Activated naive CD8-positive, alpha-beta T cell treated with anti-CD3 and anti-CD28 coated beads for 36 hours (primary cell): ENCODE measurements at regions not wholly inside any gene's neighbourhood (a gene's known extent, or its start where the extent isn't known, plus 50 kb on each side); places are given as distances from the start of the nearest gene placed in this dataset.

ENCODE experiments used
- DNase-seq: peaks from one replicate; pipeline ENCODE4 v3.0.0; 2021
- H3K27ac Mint-ChIP-seq: one replicate; pipeline ENCODE4 v1.8.0; 2022; ENCODE audit warnings: mild to moderate bottlenecking, moderate library complexity, mixed read lengths
- H3K27me3 Mint-ChIP-seq: one replicate; pipeline ENCODE4 v1.8.0; 2022; ENCODE audit warnings: mild to moderate bottlenecking, mixed read lengths
- H3K36me3 Mint-ChIP-seq: one replicate; pipeline ENCODE4 v1.8.0; 2021; ENCODE audit warnings: mild to moderate bottlenecking, mixed read lengths
- H3K4me1 Mint-ChIP-seq: one replicate; pipeline ENCODE4 v1.8.0; 2021; ENCODE audit warnings: mixed read lengths
- H3K4me3 Mint-ChIP-seq: one replicate; pipeline ENCODE4 v1.8.0; 2022; ENCODE audit warnings: mild to moderate bottlenecking, moderate library complexity, mixed read lengths
- H3K9me3 Mint-ChIP-seq: one replicate; pipeline ENCODE4 v1.8.0; 2022; ENCODE audit warnings: mixed read lengths

GRCh38 chr15:46467041-46467440 is 832.2 kb downstream of the SQOR start:
- Mint-ChIP-seq H3K4me3 (no peak overlapping the region), H3K27ac (no peak overlapping the region), H3K9me3 (peaks cover 2% of the 10 kb centered on the region), H3K36me3 (no peaks in the 10 kb centered on the region), H3K4me1 (no peaks in the 10 kb centered on the region), H3K27me3 (no peaks in the 10 kb centered on the region)
- no peak for DNase-seq

GRCh38 chr15:46471096-46471495 is 836.3 kb downstream of the SQOR start:
- H3K27me3 Mint-ChIP-seq = no peaks in the 10 kb centered on the region
- peaks cover 3% of the 10 kb centered on the region for H3K9me3 Mint-ChIP-seq
- H3K36me3 Mint-ChIP-seq = no peaks in the 10 kb centered on the region
- no peak overlapping the region for H3K4me3 Mint-ChIP-seq
- no peak for DNase-seq
- H3K4me1 Mint-ChIP-seq = no peaks in the 10 kb centered on the region
- no peak overlapping the region for H3K27ac Mint-ChIP-seq

GRCh38 chr15:46489276-46489675 is 854.4 kb downstream of the SQOR start:
- peaks cover 8% of the 10 kb centered on the region for H3K27me3 Mint-ChIP-seq
- peaks cover 7% of the 10 kb centered on the region for H3K9me3 Mint-ChIP-seq
- no peaks in the 10 kb centered on the region for H3K36me3 Mint-ChIP-seq
- no peak for DNase-seq
- H3K4me3 Mint-ChIP-seq = no peak overlapping the region
- H3K27ac Mint-ChIP-seq = no peak overlapping the region
- no peaks in the 10 kb centered on the region for H3K4me1 Mint-ChIP-seq

- Mint-ChIP-seq H3K36me3 (no peaks in the 10 kb centered on the region), H3K4me3 (no peak overlapping the region), H3K27ac (no peak overlapping the region), H3K4me1 (no peaks in the 10 kb centered on the region), H3K9me3 (peaks cover 10% of the 10 kb centered on the region), H3K27me3 (no peaks in the 10 kb centered on the region)
- no peak for DNase-seq
Measured at GRCh38 chr15:46496491-46497115, 861.8 kb downstream of the SQOR start.

- Mint-ChIP-seq H3K4me1 (no peaks in the 10 kb centered on the region), H3K4me3 (no peak overlapping the region), H3K36me3 (no peaks in the 10 kb centered on the region), H3K27me3 (no peaks in the 10 kb centered on the region), H3K9me3 (no peaks in the 10 kb centered on the region), H3K27ac (no peak overlapping the region)
- no peak for DNase-seq
Measured at GRCh38 chr15:46502667-46503066, 867.8 kb downstream of the SQOR start.

- no peaks in the 10 kb centered on the region for H3K4me1 Mint-ChIP-seq
- H3K36me3 Mint-ChIP-seq = no peaks in the 10 kb centered on the region
- H3K27ac Mint-ChIP-seq = no peak overlapping the region
- peaks cover under 1% of the 10 kb centered on the region for H3K9me3 Mint-ChIP-seq
- H3K27me3 Mint-ChIP-seq = no peaks in the 10 kb centered on the region
- no peak for DNase-seq
- H3K4me3 Mint-ChIP-seq = no peak overlapping the region
Measured at GRCh38 chr15:46518381-46518780, 883.6 kb downstream of the SQOR start.

GRCh38 chr15:46523701-46524100 is 888.9 kb downstream of the SQOR start:
- no peak for DNase-seq
- Mint-ChIP-seq H3K36me3 (no peaks in the 10 kb centered on the region), H3K9me3 (peaks cover 1% of the 10 kb centered on the region), H3K4me1 (no peaks in the 10 kb centered on the region), H3K4me3 (no peak overlapping the region), H3K27ac (no peak overlapping the region), H3K27me3 (no peaks in the 10 kb centered on the region)

GRCh38 chr15:46525984-46526725 is 891.3 kb downstream of the SQOR start:
- no peak overlapping the region for H3K27ac Mint-ChIP-seq
- no peaks in the 10 kb centered on the region for H3K36me3 Mint-ChIP-seq
- H3K27me3 Mint-ChIP-seq = no peaks in the 10 kb centered on the region
- H3K4me3 Mint-ChIP-seq = no peak overlapping the region
- H3K9me3 Mint-ChIP-seq = peaks cover 1% of the 10 kb centered on the region
- no peak for DNase-seq
- no peaks in the 10 kb centered on the region for H3K4me1 Mint-ChIP-seq

- Mint-ChIP-seq H3K9me3 (peaks cover 1% of the 10 kb centered on the region), H3K4me3 (no peak overlapping the region), H3K36me3 (no peaks in the 10 kb centered on the region), H3K27me3 (no peaks in the 10 kb centered on the region), H3K27ac (no peak overlapping the region), H3K4me1 (no peaks in the 10 kb centered on the region)
- DNase-seq = no peak
Measured at GRCh38 chr15:46526726-46527110, 891.9 kb downstream of the SQOR start.

GRCh38 chr15:46543626-46544025 is 908.8 kb downstream of the SQOR start:
- DNase-seq = no peak
- no peaks in the 10 kb centered on the region for H3K4me1 Mint-ChIP-seq
- H3K9me3 Mint-ChIP-seq = peaks cover 18% of the 10 kb centered on the region
- H3K36me3 Mint-ChIP-seq = no peaks in the 10 kb centered on the region
- no peaks in the 10 kb centered on the region for H3K27me3 Mint-ChIP-seq
- no peak overlapping the region for H3K27ac Mint-ChIP-seq
- H3K4me3 Mint-ChIP-seq = no peak overlapping the region

GRCh38 chr15:46548989-46549388 is 914.2 kb downstream of the SQOR start:
- no peak overlapping the region for H3K27ac Mint-ChIP-seq
- no peaks in the 10 kb centered on the region for H3K4me1 Mint-ChIP-seq
- no peak overlapping the region for H3K4me3 Mint-ChIP-seq
- H3K36me3 Mint-ChIP-seq = no peaks in the 10 kb centered on the region
- H3K9me3 Mint-ChIP-seq = peaks cover 12% of the 10 kb centered on the region
- H3K27me3 Mint-ChIP-seq = no peaks in the 10 kb centered on the region
- no peak for DNase-seq

- DNase-seq = no peak
- Mint-ChIP-seq H3K27me3 (peaks cover 3% of the 10 kb centered on the region), H3K36me3 (no peaks in the 10 kb centered on the region), H3K4me1 (no peaks in the 10 kb centered on the region), H3K27ac (no peak overlapping the region), H3K9me3 (peaks cover 10% of the 10 kb centered on the region), H3K4me3 (no peak overlapping the region)
Measured at GRCh38 chr15:46552316-46552715, 917.5 kb downstream of the SQOR start.

GRCh38 chr15:46555547-46555946 is 920.7 kb downstream of the SQOR start:
- H3K9me3 Mint-ChIP-seq = no peaks in the 10 kb centered on the region
- no peaks in the 10 kb centered on the region for H3K4me1 Mint-ChIP-seq
- no peaks in the 10 kb centered on the region for H3K36me3 Mint-ChIP-seq
- no peak for DNase-seq
- H3K4me3 Mint-ChIP-seq = no peak overlapping the region
- H3K27me3 Mint-ChIP-seq = peaks cover 3% of the 10 kb centered on the region
- H3K27ac Mint-ChIP-seq = no peak overlapping the region

- H3K4me1 Mint-ChIP-seq = no peaks in the 10 kb centered on the region
- H3K27me3 Mint-ChIP-seq = peaks cover 3% of the 10 kb centered on the region
- peaks cover under 1% of the 10 kb centered on the region for H3K9me3 Mint-ChIP-seq
- no peak overlapping the region for H3K4me3 Mint-ChIP-seq
- no peaks in the 10 kb centered on the region for H3K36me3 Mint-ChIP-seq
- no peak for DNase-seq
- H3K27ac Mint-ChIP-seq = no peak overlapping the region
Measured at GRCh38 chr15:46556010-46556409, 921.2 kb downstream of the SQOR start.

- peaks cover 3% of the 10 kb centered on the region for H3K27me3 Mint-ChIP-seq
- no peak for DNase-seq
- H3K27ac Mint-ChIP-seq = no peak overlapping the region
- H3K36me3 Mint-ChIP-seq = no peaks in the 10 kb centered on the region
- peaks cover 4% of the 10 kb centered on the region for H3K9me3 Mint-ChIP-seq
- no peaks in the 10 kb centered on the region for H3K4me1 Mint-ChIP-seq
- no peak overlapping the region for H3K4me3 Mint-ChIP-seq
Measured at GRCh38 chr15:46556559-46557379, 921.9 kb downstream of the SQOR start.
